G401 (cell line): ENCODE measurements at regions not wholly inside any gene's neighbourhood (a gene's known extent, or its start where the extent isn't known, plus 50 kb on each side); places are given as distances from the start of the nearest gene placed in this dataset.

Experiments used
- DNase-seq: peaks from one replicate; pipeline ENCODE4 v3.0.0-alpha.2; 2015; ENCODE audit warnings: low spot score
- in situ Hi-C: cut with HindIII; loops from 2 replicates; pipeline ENCODE4 v1.10.0; 2016; ENCODE audit warnings: low sequenced_read_pairs, mixed read lengths

DNA sequence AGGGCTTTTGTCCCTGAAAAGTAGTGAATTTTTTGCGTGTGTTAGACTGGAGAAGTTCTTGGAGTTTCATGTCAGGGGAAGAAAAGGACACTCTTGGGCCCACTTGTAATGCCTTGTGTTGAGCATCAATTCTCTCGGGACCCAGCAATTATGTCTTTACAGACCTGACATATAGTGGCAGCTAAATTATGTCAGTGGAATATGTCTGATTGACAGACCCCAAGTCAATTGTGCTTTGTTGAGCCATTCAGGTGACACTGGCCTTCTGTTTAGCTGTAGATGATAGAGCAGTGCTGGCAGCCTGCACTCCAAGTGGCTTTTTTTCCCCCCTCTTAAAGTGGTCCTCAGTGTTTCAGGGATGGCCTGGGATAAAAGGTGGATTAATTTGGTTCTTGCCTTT is 112.1 kb upstream of the AGBL1 start:
- DNase-seq = no peak
- in situ Hi-C loops = no loop called here

GRCh38 chr15:85972805-85973540 is 106.7 kb upstream of the AGBL1 start:
- no peak for DNase-seq
- in situ Hi-C loops = no loop called here

GRCh38 chr15:85973584-85974347 is 105.9 kb upstream of the AGBL1 start:
- no peak for DNase-seq
- in situ Hi-C loops = no loop called here

- in situ Hi-C loops = no loop called here
- DNase-seq = no peak
Measured at GRCh38 chr15:85974348-85974705, 105.3 kb upstream of the AGBL1 start.

GRCh38 chr15:85974742-85975141 is 104.9 kb upstream of the AGBL1 start:
- DNase-seq = no peak
- in situ Hi-C loops = no loop called here

- DNase-seq = no peak
- in situ Hi-C loops = no loop called here
Measured at GRCh38 chr15:85976102-85976501, 103.6 kb upstream of the AGBL1 start.

GRCh38 chr15:85976986-85977385 is 102.7 kb upstream of the AGBL1 start:
- in situ Hi-C loops = no loop called here

GRCh38 chr15:85977586-85977985 is 102.1 kb upstream of the AGBL1 start:
- no peak for DNase-seq
- in situ Hi-C loops = no loop called here

More at GRCh38 chr15:85976986-85977385, 102.7 kb upstream of the AGBL1 start:
- no peak for DNase-seq

GRCh38 chr15:85979929-85980328 is 99.7 kb upstream of the AGBL1 start:
- in situ Hi-C loops = no loop called here
- no peak for DNase-seq

DNA sequence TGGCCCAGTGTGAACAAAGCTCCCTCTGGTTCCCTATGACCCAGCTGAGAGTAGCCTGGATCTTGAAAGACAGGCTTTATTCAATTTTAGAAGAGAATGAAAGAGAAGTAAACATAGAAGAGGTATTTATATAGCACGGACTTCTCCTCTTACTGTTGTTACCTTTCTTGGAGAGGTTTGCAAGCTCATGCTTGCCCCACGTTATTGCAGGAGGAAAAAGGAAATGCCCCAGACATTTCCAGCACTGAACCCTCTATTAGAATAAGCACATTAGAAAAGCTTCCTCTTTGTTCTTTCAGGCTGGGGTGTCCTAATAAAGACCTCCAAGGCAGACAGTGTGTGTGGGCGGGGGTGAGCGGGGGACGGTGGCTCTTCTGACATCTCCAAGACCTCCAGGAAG is 98.7 kb upstream of the AGBL1 start:
- in situ Hi-C loops = no loop called here
- no peak for DNase-seq

DNA sequence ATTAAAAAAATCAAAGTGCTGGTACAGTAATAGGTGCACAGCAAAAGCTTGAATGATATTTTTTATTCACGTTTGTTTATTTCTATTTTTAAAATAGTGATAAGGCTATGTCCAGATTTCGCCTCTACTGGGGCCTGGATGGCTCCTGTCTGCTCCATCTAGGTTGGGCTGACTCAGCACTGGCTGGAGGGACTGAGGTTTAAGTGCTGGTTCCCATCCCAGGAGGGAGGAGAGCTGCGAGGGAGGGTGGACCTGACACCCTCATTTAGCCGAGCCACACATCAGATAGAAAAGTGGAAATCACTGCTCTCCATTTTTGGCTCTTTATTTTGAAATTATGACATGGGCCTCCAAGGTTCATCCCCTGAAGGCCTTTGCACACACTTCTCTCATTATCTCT is 95.4 kb upstream of the AGBL1 start:
- DNase-seq = no peak
- in situ Hi-C loops = no loop called here

DNA sequence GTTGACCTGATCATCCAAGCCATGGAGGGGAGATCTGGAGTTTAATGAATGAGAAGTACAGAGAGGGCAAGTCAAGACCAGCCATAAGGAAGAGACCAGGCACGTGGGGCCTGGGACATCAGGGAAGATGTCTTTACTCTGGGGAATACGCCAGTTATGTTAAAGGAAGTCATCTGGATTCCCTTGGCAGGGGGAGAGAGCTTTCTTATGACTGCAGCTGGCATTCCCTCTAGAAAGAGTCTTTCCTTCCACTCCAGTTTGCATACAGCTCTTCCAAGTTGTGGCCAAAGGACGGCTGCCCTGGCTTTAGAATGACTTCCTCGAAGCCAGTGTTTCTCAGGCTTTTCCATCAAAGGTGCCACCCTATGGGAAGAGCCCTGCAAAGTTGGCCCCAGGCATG is 93.6 kb upstream of the AGBL1 start:
- in situ Hi-C loops = no loop called here
- DNase-seq = no peak

DNA sequence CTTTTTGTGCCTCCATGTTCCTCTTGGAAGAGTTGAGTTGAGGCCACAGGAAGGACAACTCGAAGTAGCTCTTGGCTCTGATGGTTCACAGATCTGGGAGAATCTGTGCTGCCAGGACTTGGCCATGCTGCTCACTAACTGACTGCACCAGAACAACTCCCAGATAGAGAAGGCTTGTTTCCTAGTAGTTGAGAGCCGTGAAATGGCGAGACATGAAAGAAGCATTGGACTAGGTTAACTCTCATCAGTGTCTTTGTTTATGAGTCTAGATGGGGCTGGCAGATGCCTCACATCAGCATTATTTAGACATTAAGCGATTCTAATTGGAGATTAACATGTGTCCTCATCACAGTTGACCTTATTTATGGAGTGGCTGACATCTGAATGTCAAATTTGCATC is 92.9 kb upstream of the AGBL1 start:
- in situ Hi-C loops = no loop called here
- DNase-seq = no peak

- no peak for DNase-seq
- in situ Hi-C loops = no loop called here
Measured at GRCh38 chr15:85988741-85989140, 90.9 kb upstream of the AGBL1 start.

GRCh38 chr15:85992224-85992623 is 87.4 kb upstream of the AGBL1 start:
- in situ Hi-C loops = no loop called here
- DNase-seq = no peak

GRCh38 chr15:85993116-85993515 is 86.6 kb upstream of the AGBL1 start:
- DNase-seq = peak; percentile 42
- in situ Hi-C loops = no loop called here

DNA sequence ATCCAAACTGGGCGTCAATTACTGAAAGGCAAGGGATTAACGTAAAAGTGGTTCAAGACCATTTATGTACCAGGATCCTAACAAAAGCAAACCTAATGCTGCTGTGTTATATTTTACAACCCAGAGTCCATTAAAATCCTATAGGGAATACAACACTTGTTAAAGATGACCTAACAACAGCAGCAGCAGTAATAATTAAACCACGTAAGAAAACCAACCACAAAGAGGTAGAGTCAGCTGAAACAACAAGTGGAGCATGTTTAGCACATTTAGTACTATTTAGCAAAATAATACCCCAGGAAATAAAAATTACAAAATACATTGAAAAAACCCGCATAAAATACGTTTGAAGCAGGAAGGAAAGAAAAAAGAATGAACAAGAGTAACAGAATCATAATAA is 82.1 kb upstream of the AGBL1 start:
- in situ Hi-C loops = no loop called here
- DNase-seq = no peak

DNA sequence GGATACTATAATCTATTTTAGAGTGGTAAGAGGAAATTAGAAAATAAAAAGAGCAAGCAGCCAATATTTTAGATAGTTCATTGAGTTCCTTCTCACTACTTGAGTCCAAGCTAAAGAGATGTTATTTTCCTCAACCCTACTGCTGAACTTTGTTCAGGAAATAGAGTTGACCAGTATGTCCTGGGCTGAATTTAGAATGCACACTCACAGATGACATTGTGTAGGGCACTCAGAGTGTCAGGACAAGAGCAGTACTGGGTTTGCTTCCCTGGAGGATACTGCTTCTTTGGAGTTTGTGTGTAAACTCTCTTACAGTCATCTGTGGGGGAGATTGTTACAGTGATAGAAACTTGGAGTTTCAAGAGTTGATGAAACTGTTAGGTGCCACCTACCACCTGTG is 80.0 kb upstream of the AGBL1 start:
- DNase-seq = no peak
- in situ Hi-C loops = no loop called here

DNA sequence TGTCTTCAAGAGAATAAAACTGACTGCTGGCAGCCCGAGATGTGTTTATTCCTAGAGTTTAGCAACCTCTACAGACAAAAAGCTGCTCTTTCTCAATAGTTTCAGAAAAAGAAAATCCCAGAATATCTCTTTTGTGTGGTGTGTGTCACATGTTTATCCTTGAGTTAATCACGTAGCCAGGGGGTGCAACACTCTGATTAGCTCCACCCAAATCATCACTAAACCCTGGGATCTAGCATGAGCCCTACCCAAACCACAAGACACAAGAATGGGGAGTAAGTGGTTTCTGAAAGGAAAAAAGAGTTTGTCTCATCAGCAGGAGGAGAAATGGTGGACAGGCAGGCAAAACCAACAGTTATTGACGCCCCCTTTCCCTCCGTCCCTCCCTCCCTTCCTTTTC is 78.5 kb upstream of the AGBL1 start:
- DNase-seq = no peak
- in situ Hi-C loops = no loop called here

DNA sequence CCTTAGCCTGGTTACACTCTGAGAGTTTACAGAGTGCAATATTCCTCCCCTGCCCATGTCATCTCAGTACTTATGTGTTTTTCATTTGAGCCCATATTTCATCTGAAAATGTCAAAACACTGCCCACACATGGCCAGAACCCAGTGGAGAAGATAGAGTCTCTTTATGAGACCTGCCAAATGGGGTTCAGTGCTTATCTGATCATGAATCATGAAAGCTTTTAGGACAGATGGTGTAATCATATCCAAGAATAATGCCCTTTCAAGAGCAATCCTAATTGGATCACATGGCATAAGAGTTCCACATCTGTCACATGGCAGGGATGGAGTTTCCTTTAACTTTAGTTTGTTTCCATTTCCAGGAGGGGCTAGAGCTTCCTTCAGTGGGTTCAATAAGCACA is 77.2 kb upstream of the AGBL1 start:
- in situ Hi-C loops = no loop called here
- no peak for DNase-seq

DNA sequence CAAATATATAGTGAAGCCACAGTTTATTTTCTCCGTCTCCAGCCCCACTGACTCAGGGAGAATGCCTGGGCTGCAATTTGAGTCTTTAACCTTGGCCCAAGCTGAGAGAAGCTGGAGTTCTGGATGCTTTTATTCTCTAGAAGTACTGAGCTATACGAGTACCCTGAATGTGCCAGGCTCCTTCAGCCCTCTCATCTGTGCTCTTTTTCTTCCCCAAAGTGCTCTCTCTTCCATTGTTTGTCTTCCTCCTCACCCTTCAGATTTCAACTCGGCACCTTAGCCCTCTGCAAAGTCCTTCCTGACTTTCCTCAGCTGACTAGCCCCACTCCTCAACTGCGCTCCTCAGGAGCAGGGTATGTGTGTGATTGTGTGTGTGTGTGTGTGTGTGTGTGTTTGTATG is 75.6 kb upstream of the AGBL1 start:
- in situ Hi-C loops = no loop called here
- DNase-seq = no peak
